IPS DF 6.9 (cell line): ENCODE measurements at regions not wholly inside any gene's neighbourhood (a gene's known extent, or its start where the extent isn't known, plus 50 kb on each side); places are given as distances from the start of the nearest gene placed in this dataset.

ENCODE experiments used
- DNase-seq: peaks from one replicate; pipeline ENCODE4 v3.0.0-alpha.2; 2013; ENCODE audit warnings: low read depth, low spot score
- H3K27ac ChIP-seq: one replicate; pipeline ENCODE4 v1.5.1; 2013; ENCODE audit warnings: low read length, control low read depth
- H3K27me3 ChIP-seq: 2 replicates; pipeline ENCODE4 v1.6.1; 2013; ENCODE audit warnings: mild to moderate bottlenecking, low read length; ENCODE audit not compliant: control insufficient read depth, insufficient read depth
- H3K36me3 ChIP-seq: 2 replicates; pipeline ENCODE4 v1.6.1; 2013; ENCODE audit warnings: low read length; ENCODE audit not compliant: control insufficient read depth, insufficient read depth
- H3K4me1 ChIP-seq: 2 replicates; pipeline ENCODE4 v1.6.1; 2013; ENCODE audit warnings: low read length; ENCODE audit not compliant: control insufficient read depth, insufficient read depth
- H3K4me3 ChIP-seq: 2 replicates; pipeline ENCODE4 v1.5.1; 2013; ENCODE audit warnings: mild to moderate bottlenecking, low read length
- H3K9me3 ChIP-seq: 2 replicates; pipeline ENCODE4 v1.6.1; 2013; ENCODE audit warnings: low read length, inconsistent platforms; ENCODE audit not compliant: control insufficient read depth, insufficient read depth
- WGBS: extraction: QIAGEN DNeasy Blood & Tissue Kit; methylation state at CpG from one replicate; pipeline ENCODE4 v1.1.7; 2013; ENCODE audit warnings: mixed read lengths, missing lambda C conversion rate; ENCODE audit not compliant: insufficient read length, insufficient coverage; 5-methylcytosine and 5-hydroxymethylcytosine counted together

DNA sequence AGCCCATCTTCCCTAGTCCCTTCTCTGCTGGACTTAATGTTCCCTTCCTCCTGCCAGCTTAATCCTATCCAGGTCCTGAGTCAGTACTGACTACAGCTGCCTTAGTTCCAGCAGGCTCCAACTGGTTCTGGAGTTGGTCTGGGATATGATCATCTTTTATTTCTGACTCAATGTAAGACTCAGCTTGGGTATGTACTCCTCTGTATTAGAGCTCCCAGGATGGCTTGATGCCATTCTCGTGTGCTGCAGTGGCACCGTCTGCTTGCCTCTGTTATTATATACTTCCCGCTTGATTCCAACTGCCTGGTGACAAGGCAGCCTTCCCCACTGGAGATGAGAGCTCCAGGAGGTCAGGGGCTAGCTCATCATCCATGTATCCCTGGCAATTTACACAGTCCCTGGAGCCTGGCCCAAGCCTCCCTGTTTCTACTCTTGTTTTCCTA, 164.4 kb upstream of the DPT start:
- no peak for DNase-seq
- H3K27ac ChIP-seq: no peak overlapping the region
- H3K36me3 ChIP-seq: no peaks in the 10 kb centered on the region
- no peaks in the 10 kb centered on the region for H3K27me3 ChIP-seq
- H3K4me3 ChIP-seq: no peak overlapping the region
- no peaks in the 10 kb centered on the region for H3K4me1 ChIP-seq
- no CpG with 5 or more reads among the region's 3 CpGs for WGBS
- H3K9me3 ChIP-seq: no peaks in the 10 kb centered on the region

- DNase-seq: no peak
- H3K27me3 ChIP-seq: no peaks in the 10 kb centered on the region
- no peaks in the 10 kb centered on the region for H3K4me1 ChIP-seq
- H3K4me3 ChIP-seq: no peak overlapping the region
- H3K27ac ChIP-seq: no peak overlapping the region
- no peaks in the 10 kb centered on the region for H3K36me3 ChIP-seq
- no peaks in the 10 kb centered on the region for H3K9me3 ChIP-seq
- WGBS: no CpG with 5 or more reads among the region's 4 CpGs
Observed at GRCh38 chr1:168894397-168894903, 165.4 kb upstream of the DPT start.

GRCh38 chr1:168897249-168897648, 168.2 kb upstream of the DPT start:
- Histone ChIP-seq H3K4me3 (no peak overlapping the region), H3K27me3 (no peaks in the 10 kb centered on the region), H3K9me3 (no peaks in the 10 kb centered on the region), H3K27ac (no peak overlapping the region), H3K4me1 (no peaks in the 10 kb centered on the region), H3K36me3 (no peaks in the 10 kb centered on the region)
- no CpG with 5 or more reads among the region's 2 CpGs for WGBS
- no peak for DNase-seq

DNA sequence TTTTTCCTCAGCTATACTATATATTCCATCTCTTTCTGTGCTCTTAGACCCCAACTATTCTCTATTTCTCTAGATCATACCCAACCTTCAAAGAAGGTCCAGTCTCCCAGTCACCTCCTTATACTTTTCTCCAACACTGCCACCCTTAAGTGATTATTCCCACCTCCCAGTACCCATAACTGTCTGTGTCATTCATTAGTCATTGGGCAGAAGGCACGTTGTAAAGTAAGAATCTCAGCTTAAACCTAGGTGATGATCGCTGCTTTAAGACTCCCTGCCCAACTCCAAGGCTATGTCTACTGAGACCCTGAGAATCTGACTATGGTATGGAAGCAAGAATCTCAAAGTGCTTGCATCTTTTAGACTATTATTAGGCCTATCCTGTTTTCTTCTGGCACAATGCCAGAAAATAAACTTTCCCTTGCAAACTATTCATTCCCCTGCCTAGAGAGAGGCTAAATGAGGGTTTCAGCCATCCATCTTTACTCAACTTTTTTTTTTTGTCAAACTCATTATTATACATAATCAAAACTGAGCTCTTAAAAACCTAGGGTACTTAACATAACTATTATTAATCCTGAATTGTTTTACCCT, 174.3 kb upstream of the DPT start:
- Histone ChIP-seq H3K27me3 (no peaks in the 10 kb centered on the region), H3K4me3 (no peak overlapping the region), H3K27ac (no peak overlapping the region), H3K9me3 (no peaks in the 10 kb centered on the region), H3K36me3 (no peaks in the 10 kb centered on the region), H3K4me1 (no peaks in the 10 kb centered on the region)
- DNase-seq: no peak
- no CpG with 5 or more reads among the region's 2 CpGs for WGBS

- no CpG with 5 or more reads among the region's 2 CpGs for WGBS
- no peak for DNase-seq
- Histone ChIP-seq H3K4me1 (no peaks in the 10 kb centered on the region), H3K27ac (no peak overlapping the region), H3K4me3 (no peak overlapping the region), H3K9me3 (no peaks in the 10 kb centered on the region), H3K36me3 (no peaks in the 10 kb centered on the region), H3K27me3 (no peaks in the 10 kb centered on the region)
Observed at GRCh38 chr1:168905633-168906032, 176.6 kb upstream of the DPT start.

GRCh38 chr1:168906367-168906766, 177.4 kb upstream of the DPT start:
- Histone ChIP-seq H3K27ac (no peak overlapping the region), H3K36me3 (no peaks in the 10 kb centered on the region), H3K27me3 (no peaks in the 10 kb centered on the region), H3K4me1 (no peaks in the 10 kb centered on the region), H3K9me3 (no peaks in the 10 kb centered on the region), H3K4me3 (no peak overlapping the region)
- DNase-seq: no peak
- WGBS: no CpG with 5 or more reads among the region's 2 CpGs

- no peaks in the 10 kb centered on the region for H3K9me3 ChIP-seq
- WGBS: no CpG with 5 or more reads among the region's 5 CpGs
- DNase-seq: no peak
Observed at GRCh38 chr1:168907053-168907452, 178.0 kb upstream of the DPT start.

GRCh38 chr1:168907786-168908348, 178.9 kb upstream of the DPT start:
- Histone ChIP-seq H3K9me3 (no peaks in the 10 kb centered on the region), H3K27me3 (no peaks in the 10 kb centered on the region), H3K27ac (no peak overlapping the region)

More at GRCh38 chr1:168907053-168907452, 178.0 kb upstream of the DPT start:
- Histone ChIP-seq H3K4me1 (no peaks in the 10 kb centered on the region), H3K36me3 (no peaks in the 10 kb centered on the region), H3K27ac (no peak overlapping the region), H3K4me3 (no peak overlapping the region), H3K27me3 (no peaks in the 10 kb centered on the region)

DNA sequence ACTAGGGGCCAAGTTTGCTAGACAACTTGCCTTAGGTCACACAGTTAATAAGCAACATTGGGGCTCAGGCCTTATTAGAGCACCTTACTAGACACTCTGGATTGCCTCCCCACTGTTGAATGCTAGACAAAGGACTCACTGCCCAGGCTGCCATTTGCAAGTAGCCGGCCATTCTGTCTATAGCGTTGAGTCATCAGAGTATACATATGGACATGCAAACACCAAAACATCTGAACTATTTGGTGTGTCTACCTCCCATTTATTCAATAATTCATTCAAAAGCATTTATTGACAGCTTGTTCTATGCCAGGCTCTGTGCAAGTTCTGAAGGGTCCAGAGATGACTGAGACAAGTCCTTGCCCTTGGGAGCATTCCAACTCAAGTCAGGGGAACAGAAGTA, 181.4 kb upstream of the DPT start:
- H3K27ac ChIP-seq: no peak overlapping the region
- H3K4me3 ChIP-seq: no peak overlapping the region
- WGBS: no CpG with 5 or more reads among the region's 2 CpGs
- no peaks in the 10 kb centered on the region for H3K27me3 ChIP-seq
- no peaks in the 10 kb centered on the region for H3K9me3 ChIP-seq
- no peaks in the 10 kb centered on the region for H3K36me3 ChIP-seq
- H3K4me1 ChIP-seq: no peaks in the 10 kb centered on the region
- no peak for DNase-seq

More at GRCh38 chr1:168907786-168908348, 178.9 kb upstream of the DPT start:
- no peak overlapping the region for H3K4me3 ChIP-seq
- no peaks in the 10 kb centered on the region for H3K36me3 ChIP-seq
- H3K4me1 ChIP-seq: no peaks in the 10 kb centered on the region
- no peak for DNase-seq

DNA sequence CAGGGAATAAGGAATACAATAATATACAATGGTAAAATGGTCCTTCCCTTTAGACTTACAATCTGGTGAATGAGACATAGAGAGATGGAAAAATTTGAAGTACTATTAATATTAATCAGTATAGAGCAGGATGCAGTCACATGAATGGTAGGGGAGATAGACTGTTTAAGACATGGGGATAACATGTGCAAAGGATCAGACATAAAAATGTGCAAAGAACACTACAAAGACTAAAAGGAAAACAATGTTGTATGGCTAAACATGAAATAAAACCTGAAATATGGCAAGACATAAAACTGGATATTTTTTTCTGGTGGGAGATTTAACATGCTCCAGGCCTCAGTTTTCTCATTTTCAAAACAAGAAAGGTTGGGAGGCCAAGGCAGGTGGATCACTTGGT, 182.4 kb upstream of the DPT start:
- DNase-seq: no peak
- no peaks in the 10 kb centered on the region for H3K27me3 ChIP-seq
- no peaks in the 10 kb centered on the region for H3K9me3 ChIP-seq
- no peaks in the 10 kb centered on the region for H3K36me3 ChIP-seq
- no peaks in the 10 kb centered on the region for H3K4me1 ChIP-seq
- no peak overlapping the region for H3K4me3 ChIP-seq
- no peak overlapping the region for H3K27ac ChIP-seq
